GM18517 (cell line): ENCODE measurements at regions not wholly inside any gene's neighbourhood (a gene's known extent, or its start where the extent isn't known, plus 50 kb on each side); places are given as distances from the start of the nearest gene placed in this dataset.

Experiments
- ATAC-seq: cut with Tn5 transposase; IDR thresholded peaks from one replicate; pipeline ENCODE4 v1.9.1; 2021; ENCODE audit warnings: mild to moderate bottlenecking, moderate library complexity; ENCODE audit not compliant: unreplicated experiment

- no peak for ATAC-seq
These were observed 111.7 kb upstream of the RAB27B start for GRCh38 chr18:54716586-54716985.

GRCh38 chr18:54717673-54718407, 110.4 kb upstream of the RAB27B start:
- ATAC-seq, result peak; percentile 59

GRCh38 chr18:54718408-54718773, 109.9 kb upstream of the RAB27B start:
- ATAC-seq, result no peak

- ATAC-seq, result no peak
These were observed 107.7 kb upstream of the RAB27B start for GRCh38 chr18:54720620-54721019.

GRCh38 chr18:54726143-54726542, 102.1 kb upstream of the RAB27B start:
- no peak for ATAC-seq

GRCh38 chr18:54734059-54734458, 94.2 kb upstream of the RAB27B start:
- no peak for ATAC-seq

GRCh38 chr18:54736981-54737380, 91.3 kb upstream of the RAB27B start:
- ATAC-seq, result no peak

GRCh38 chr18:54737986-54738385, 90.3 kb upstream of the RAB27B start:
- no peak for ATAC-seq

- no peak for ATAC-seq
These were observed 88.8 kb upstream of the RAB27B start for GRCh38 chr18:54739476-54739875.

- no peak for ATAC-seq
These were observed 88.0 kb upstream of the RAB27B start for GRCh38 chr18:54740136-54740846.

- ATAC-seq, result no peak
These were observed 86.2 kb upstream of the RAB27B start for GRCh38 chr18:54742120-54742519.

- no peak for ATAC-seq
These were observed 85.3 kb upstream of the RAB27B start for GRCh38 chr18:54742659-54743604.

GRCh38 chr18:54743605-54743995, 84.7 kb upstream of the RAB27B start:
- ATAC-seq, result no peak

- ATAC-seq, result no peak
These were observed 79.0 kb upstream of the RAB27B start for GRCh38 chr18:54749291-54749690.

- no peak for ATAC-seq
These were observed 77.9 kb upstream of the RAB27B start for GRCh38 chr18:54750350-54750749.

GRCh38 chr18:54752185-54752584, 76.1 kb upstream of the RAB27B start:
- no peak for ATAC-seq

GRCh38 chr18:54755456-54755855, 72.8 kb upstream of the RAB27B start:
- no peak for ATAC-seq

- no peak for ATAC-seq
These were observed 65.9 kb upstream of the RAB27B start for GRCh38 chr18:54762386-54762785.

- no peak for ATAC-seq
These were observed 63.5 kb upstream of the RAB27B start for GRCh38 chr18:54764786-54765185.

GRCh38 chr18:54765636-54766375, 62.5 kb upstream of the RAB27B start:
- no peak for ATAC-seq

- no peak for ATAC-seq
These were observed 61.6 kb upstream of the RAB27B start for GRCh38 chr18:54766634-54767033.
